ENCODE measurements at regions not wholly inside any gene's neighbourhood (a gene's known extent, or its start where the extent isn't known, plus 50 kb on each side); places are given as distances from the start of the nearest gene placed in this dataset.

DNA sequence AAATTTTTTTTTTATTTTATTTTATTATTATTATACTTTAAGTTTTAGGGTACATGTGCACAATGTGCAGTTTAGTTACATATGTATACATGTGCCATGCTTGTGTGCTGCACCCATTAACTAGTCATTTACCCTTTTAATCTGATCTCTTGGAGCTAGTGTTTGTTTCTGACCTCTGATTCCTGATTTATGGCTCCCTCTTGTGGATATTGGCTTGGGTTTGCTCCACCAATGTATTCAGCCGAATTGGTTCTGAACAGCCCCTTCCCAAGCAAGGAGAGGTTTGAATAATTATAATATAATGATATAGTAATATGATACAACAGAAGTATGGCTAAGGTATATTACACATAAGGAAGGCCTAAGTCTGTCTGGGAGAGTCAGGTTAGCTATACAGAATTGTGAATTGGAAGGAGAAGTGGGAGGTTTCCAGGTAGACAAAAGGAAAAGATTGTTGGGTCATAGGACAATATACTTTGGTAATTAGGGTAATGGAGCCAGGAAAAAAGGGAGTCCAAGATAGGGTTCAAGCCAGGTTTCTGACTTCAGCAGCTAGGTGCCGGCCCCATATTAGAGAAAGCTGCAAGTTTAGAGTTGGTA, 53.1 kb upstream of the HMCN1 start:
- in situ Hi-C loops (cut with MboI; ENCODE audit: low sequenced_read_pairs, unreplicated experiment): loop anchor here (25.0 kb wide), 2 partner anchors 644 to 869 kb away; partner anchors contain the start of gene RNF2
- TF ChIP-seq, protein P1, sequence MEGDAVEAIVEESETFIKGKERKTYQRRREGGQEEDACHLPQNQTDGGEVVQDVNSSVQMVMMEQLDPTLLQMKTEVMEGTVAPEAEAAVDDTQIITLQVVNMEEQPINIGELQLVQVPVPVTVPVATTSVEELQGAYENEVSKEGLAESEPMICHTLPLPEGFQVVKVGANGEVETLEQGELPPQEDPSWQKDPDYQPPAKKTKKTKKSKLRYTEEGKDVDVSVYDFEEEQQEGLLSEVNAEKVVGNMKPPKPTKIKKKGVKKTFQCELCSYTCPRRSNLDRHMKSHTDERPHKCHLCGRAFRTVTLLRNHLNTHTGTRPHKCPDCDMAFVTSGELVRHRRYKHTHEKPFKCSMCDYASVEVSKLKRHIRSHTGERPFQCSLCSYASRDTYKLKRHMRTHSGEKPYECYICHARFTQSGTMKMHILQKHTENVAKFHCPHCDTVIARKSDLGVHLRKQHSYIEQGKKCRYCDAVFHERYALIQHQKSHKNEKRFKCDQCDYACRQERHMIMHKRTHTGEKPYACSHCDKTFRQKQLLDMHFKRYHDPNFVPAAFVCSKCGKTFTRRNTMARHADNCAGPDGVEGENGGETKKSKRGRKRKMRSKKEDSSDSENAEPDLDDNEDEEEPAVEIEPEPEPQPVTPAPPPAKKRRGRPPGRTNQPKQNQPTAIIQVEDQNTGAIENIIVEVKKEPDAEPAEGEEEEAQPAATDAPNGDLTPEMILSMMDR (IDR thresholded peaks at IDR 0.05; ENCODE audit: borderline replicate concordance, control extremely low read depth, extremely low read depth, insufficient read depth, missing control alignments): peak; percentile 67
- no peak for DNase-seq (ENCODE audit: low spot score)

DNA sequence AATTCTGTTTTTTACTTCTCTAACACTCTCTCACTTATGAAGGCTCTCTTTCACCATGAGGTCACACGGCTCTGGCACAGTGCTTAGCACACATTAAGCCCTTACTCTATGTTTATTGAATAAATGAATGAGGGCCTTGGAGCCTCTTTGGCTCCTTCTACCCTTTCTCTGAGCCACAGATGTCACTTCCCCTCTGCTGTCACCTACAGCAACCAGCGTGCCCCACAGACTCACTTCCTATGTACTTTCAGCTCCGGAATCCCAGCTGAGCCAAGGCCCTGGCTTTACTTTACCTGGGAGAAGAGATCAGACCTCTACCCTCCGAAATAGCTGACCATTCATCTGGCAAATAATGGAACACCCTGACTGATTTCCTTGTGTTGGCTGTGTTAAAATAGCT, 53.7 kb upstream of the HMCN1 start:
- in situ Hi-C loops (cut with MboI; ENCODE audit: low sequenced_read_pairs, unreplicated experiment): loop anchor here (25.0 kb wide), 2 partner anchors 643 to 868 kb away; partner anchors contain the start of gene RNF2
- no peak for DNase-seq (ENCODE audit: low spot score)
- TF ChIP-seq, protein P1 (IDR thresholded peaks at IDR 0.05; ENCODE audit: borderline replicate concordance, control extremely low read depth, extremely low read depth, insufficient read depth, missing control alignments): no peak

DNA sequence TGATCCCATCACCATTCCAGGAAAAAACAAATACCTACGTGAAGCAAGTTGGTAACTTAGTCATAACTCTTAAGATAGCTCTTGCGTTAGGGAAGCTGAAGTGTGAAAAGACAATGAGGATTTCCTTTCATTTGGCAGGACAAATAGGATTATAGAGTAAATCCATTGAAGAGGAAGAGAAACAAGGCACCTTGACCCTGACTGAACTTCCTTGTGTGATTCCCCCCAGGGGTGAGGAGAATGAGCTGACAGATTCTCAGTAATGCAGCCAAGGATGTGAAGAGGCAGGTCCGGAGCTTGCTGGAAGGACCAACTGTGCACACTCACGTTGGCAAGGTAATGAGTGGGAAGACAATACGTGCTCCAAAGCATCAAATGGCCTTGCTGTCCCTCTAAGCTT, 55.0 kb upstream of the HMCN1 start:
- DNase-seq (ENCODE audit: low spot score): no peak
- TF ChIP-seq, protein P1 (IDR thresholded peaks at IDR 0.05; ENCODE audit: borderline replicate concordance, control extremely low read depth, extremely low read depth, insufficient read depth, missing control alignments): no peak
- in situ Hi-C loops (cut with MboI; ENCODE audit: low sequenced_read_pairs, unreplicated experiment): loop anchor here (10.0 to 25.0 kb wide), 3 partner anchors 364 to 867 kb away; partner anchors contain the start of genes IVNS1ABP and RNF2

DNA sequence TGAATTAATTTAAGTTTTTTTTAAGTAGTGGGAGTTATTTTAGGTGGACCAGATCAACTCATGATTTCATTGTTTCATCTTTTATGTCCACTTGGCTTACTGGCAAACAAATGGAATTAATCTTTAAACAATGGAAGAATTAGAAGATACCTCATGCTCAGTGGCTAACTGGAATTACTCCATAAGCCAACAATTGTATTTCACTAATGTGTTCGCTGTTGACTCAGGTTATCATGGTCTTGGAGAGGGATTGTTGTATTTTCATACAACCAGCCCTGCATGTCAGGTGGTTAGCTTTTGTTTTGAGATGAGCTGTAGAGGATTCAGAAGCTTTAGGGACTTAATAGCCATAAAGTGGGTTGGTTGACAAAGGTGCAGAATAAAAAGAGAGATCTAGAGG, 57.2 kb upstream of the HMCN1 start:
- in situ Hi-C loops (cut with MboI; ENCODE audit: low sequenced_read_pairs, unreplicated experiment): loop anchor here (10.0 to 25.0 kb wide), 3 partner anchors 362 to 865 kb away; partner anchors contain the start of genes IVNS1ABP and RNF2

DNA sequence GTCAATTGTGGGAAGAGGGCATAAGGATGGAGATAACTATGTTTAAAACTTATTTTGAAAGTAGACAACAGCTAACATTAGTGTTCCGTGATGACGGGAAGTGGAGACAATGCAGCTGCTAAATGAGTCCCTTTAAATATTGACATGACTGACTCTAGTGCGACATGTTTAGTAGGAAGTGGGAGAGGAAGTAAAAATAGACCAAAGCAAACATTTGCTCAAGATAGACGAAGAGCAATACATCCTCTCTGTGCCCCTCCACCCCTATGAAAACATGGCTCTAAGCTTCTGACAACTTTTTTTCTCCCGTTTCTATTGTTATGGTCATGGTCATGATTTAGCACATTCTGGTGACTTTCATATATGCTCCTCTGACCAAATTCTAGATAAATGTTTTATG, 60.0 kb upstream of the HMCN1 start:
- in situ Hi-C loops (cut with MboI; ENCODE audit: low sequenced_read_pairs, unreplicated experiment): loop anchor here (10.0 kb wide), 1 partner anchor 359 kb away; the partner anchor contains the start of gene IVNS1ABP
- TF ChIP-seq, protein P1 (IDR thresholded peaks at IDR 0.05; ENCODE audit: borderline replicate concordance, control extremely low read depth, extremely low read depth, insufficient read depth, missing control alignments): no peak
- DNase-seq (ENCODE audit: low spot score): no peak

More for the DNA sequence above, 57.2 kb upstream of the HMCN1 start:
- TF ChIP-seq, protein P1 (IDR thresholded peaks at IDR 0.05; ENCODE audit: borderline replicate concordance, control extremely low read depth, extremely low read depth, insufficient read depth, missing control alignments): no peak
- DNase-seq (ENCODE audit: low spot score): no peak

DNA sequence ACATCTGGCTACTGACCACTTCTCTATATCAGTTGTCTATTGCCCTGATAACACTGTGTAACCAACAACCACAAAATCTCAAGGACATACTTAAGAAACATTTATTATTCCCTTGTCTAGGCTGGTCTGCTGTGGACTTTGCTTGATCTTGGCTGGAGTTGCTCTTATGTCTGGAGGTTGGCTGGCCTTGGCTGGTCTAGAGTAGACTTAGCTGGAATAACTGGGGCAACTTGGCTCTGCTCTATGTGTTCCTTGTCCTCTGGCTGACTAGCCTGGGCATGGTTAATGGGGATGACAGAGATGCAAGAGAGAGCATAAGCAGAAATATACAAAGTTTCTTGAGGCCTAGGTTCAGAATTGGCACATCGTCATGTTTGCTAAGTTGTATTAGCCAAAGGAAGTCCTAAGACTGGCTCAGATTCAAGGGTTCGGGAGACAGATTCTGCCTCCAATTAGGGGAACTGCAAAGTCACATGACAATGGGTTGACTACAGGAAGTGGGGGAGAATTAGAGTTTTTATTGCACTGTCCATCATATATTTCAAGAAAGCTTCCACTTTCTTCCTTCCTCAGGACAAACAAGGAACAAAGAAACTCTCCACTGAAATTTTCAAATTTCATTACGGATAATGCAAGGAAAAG, 61.4 kb upstream of the HMCN1 start:
- TF ChIP-seq, protein P1 (IDR thresholded peaks at IDR 0.05; ENCODE audit: borderline replicate concordance, control extremely low read depth, extremely low read depth, insufficient read depth, missing control alignments): no peak
- in situ Hi-C loops (cut with MboI; ENCODE audit: low sequenced_read_pairs, unreplicated experiment): loop anchor here (10.0 kb wide), 1 partner anchor 358 kb away; the partner anchor contains the start of gene IVNS1ABP
- DNase-seq (ENCODE audit: low spot score): no peak
